Astrocyte (in vitro differentiated cells and primary cell): ENCODE measurements at regions not wholly inside any gene's neighbourhood (a gene's known extent, or its start where the extent isn't known, plus 50 kb on each side); places are given as distances from the start of the nearest gene placed in this dataset.

Experiments
- CTCF ChIP-seq: IDR thresholded peaks from 2 replicates; pipeline ENCODE4 v1.5.1; 2011; ENCODE audit warnings: low read depth, mild to moderate bottlenecking, inconsistent platforms, low read length, moderate library complexity; ENCODE audit not compliant: insufficient read depth
- EZH2 ChIP-seq: IDR thresholded peaks from 2 replicates; pipeline ENCODE4 v1.6.1; 2012; ENCODE audit warnings: mild to moderate bottlenecking, low read length, inconsistent platforms; ENCODE audit not compliant: insufficient read depth

- TF ChIP-seq CTCF (no peak), EZH2 (no peak)
These were observed 147.5 kb upstream of the VEPH1 start for GRCh38 chr3:157650699-157651098.
